ENCODE measurements at regions not wholly inside any gene's neighbourhood (a gene's known extent, or its start where the extent isn't known, plus 50 kb on each side); places are given as distances from the start of the nearest gene placed in this dataset.

DNA sequence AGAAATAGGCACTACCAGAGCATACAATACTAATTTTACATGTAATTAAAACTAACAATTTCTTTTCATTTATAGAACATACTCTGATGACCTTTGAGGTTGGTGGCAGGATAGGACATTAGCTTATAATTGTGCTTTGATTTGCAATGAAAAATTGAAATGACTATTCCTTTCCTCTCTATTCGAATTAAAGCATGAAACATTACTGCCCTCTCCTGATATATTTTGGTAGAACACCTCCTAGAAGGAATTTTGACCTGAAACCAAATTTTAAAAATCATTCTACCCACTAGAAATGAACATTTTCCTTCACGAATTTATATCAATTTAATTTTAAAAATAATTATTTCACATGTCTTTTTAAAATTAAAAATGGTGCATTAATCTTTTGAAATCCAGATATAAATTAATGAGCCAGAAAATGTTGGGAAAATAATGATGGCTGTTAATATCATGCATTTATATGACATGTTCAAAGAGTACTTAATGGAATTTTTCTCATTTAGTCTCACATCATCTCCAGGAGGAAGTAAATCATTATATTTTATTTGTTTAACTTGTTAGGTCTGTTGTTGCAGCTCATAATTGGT lies 556.3 kb upstream of the ARGLU1 start:
- no peak for DNase-seq (ENCODE audit: low read depth)
- TF ChIP-seq, protein P1, sequence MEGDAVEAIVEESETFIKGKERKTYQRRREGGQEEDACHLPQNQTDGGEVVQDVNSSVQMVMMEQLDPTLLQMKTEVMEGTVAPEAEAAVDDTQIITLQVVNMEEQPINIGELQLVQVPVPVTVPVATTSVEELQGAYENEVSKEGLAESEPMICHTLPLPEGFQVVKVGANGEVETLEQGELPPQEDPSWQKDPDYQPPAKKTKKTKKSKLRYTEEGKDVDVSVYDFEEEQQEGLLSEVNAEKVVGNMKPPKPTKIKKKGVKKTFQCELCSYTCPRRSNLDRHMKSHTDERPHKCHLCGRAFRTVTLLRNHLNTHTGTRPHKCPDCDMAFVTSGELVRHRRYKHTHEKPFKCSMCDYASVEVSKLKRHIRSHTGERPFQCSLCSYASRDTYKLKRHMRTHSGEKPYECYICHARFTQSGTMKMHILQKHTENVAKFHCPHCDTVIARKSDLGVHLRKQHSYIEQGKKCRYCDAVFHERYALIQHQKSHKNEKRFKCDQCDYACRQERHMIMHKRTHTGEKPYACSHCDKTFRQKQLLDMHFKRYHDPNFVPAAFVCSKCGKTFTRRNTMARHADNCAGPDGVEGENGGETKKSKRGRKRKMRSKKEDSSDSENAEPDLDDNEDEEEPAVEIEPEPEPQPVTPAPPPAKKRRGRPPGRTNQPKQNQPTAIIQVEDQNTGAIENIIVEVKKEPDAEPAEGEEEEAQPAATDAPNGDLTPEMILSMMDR (IDR thresholded peaks at IDR 0.05; ENCODE audit: insufficient read depth, low read depth, low read length) = peak; percentile 45; the same call in 1 of the 2 replicates
- H3K27me3 ChIP-seq (ENCODE audit: control insufficient read depth, insufficient read depth, low read length) = no peaks in the 10 kb centered on the region
- H3K36me3 ChIP-seq (ENCODE audit: control insufficient read depth, insufficient read depth, low read length) = no peaks in the 10 kb centered on the region
- POLR2A ChIA-PET = no interaction called here
- CTCF ChIA-PET = interaction anchor here (0.8 to 1.4 kb wide), 3 partner anchors 22 to 504 kb away, joined by 3 read pairs; no protein-coding TSS in a partner anchor
- no peak overlapping the region for H3K4me3 ChIP-seq (ENCODE audit: low read depth, low read length)

- ChIA-PET POLR2A (no interaction called here), CTCF (interaction anchor here (1.1 kb wide), 1 partner anchor 586 kb away, joined by 4 read pairs; the partner anchor contains the start of gene EFNB2)
- DNase-seq (ENCODE audit: low read depth) = no peak
- Histone ChIP-seq H3K4me3 (ENCODE audit: low read depth, low read length) (no peak overlapping the region), H3K27me3 (ENCODE audit: control insufficient read depth, insufficient read depth, low read length) (no peaks in the 10 kb centered on the region), H3K36me3 (ENCODE audit: control insufficient read depth, insufficient read depth, low read length) (no peaks in the 10 kb centered on the region)
- TF ChIP-seq, protein P1 (IDR thresholded peaks at IDR 0.05; ENCODE audit: insufficient read depth, low read depth, low read length) = no peak
These were observed 553.9 kb upstream of the ARGLU1 start for GRCh38 chr13:107121793-107122192.

DNA sequence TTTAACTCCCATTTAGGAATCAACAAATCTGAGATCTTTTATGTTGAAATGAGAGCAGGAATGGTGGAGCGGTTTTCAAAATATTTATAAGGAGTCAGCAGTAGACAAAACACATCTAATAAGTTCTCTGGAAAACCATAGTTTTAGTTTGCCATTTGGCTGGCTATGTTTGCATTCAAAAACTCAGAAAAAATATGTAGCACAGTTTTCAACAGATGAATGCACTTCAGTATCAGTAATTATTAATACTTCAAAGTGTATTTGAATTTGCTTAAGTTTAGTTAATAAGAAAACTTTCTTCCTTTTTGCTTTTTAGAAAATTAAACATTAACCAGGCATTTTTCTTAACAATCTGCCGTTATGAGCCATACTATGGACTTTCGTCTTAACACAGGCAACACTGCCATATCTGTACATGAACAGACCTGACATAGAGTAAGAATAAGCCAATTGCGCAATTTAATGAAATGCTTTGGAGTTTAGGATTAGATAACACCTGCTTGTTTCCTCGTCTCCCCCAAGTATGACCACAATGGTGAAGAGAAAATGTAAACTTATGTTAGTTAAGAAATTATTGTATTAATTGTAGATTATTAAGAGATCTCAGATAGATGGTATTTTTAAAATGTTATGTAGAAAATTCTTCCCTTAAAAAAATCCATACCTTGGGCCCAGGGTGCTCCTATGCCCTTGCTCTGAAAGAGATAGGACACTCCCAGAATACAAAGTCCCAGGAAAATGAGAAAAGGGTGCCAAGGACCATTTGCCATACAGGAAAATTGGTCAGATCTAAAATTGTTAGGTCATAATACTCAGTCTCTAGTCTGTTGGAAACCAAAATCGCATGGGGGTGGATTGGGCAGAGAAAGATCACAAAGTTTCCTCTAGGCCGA lies 552.3 kb upstream of the ARGLU1 start:
- no peak for DNase-seq (ENCODE audit: low read depth)
- POLR2A ChIA-PET = no interaction called here
- CTCF ChIA-PET = no interaction called here
- H3K36me3 ChIP-seq (ENCODE audit: control insufficient read depth, insufficient read depth, low read length) = no peaks in the 10 kb centered on the region
- no peak overlapping the region for H3K4me3 ChIP-seq (ENCODE audit: low read depth, low read length)
- H3K27me3 ChIP-seq (ENCODE audit: control insufficient read depth, insufficient read depth, low read length) = no peaks in the 10 kb centered on the region
- TF ChIP-seq, protein P1 (IDR thresholded peaks at IDR 0.05; ENCODE audit: insufficient read depth, low read depth, low read length) = no peak

- Histone ChIP-seq H3K4me3 (ENCODE audit: low read depth, low read length) (no peak overlapping the region), H3K36me3 (ENCODE audit: control insufficient read depth, insufficient read depth, low read length) (no peaks in the 10 kb centered on the region), H3K27me3 (ENCODE audit: control insufficient read depth, insufficient read depth, low read length) (no peaks in the 10 kb centered on the region)
- no peak for DNase-seq (ENCODE audit: low read depth)
- POLR2A ChIA-PET = no interaction called here
- CTCF ChIA-PET = no interaction called here
- TF ChIP-seq, protein P1 (IDR thresholded peaks at IDR 0.05; ENCODE audit: insufficient read depth, low read depth, low read length) = no peak
These were observed 550.6 kb upstream of the ARGLU1 start for GRCh38 chr13:107118506-107118905.

GRCh38 chr13:107117327-107118012 lies 549.5 kb upstream of the ARGLU1 start:
- TF ChIP-seq, protein P1 (IDR thresholded peaks at IDR 0.05; ENCODE audit: insufficient read depth, low read depth, low read length) = no peak
- ChIA-PET POLR2A (no interaction called here), CTCF (no interaction called here)
- Histone ChIP-seq H3K4me3 (ENCODE audit: low read depth, low read length) (no peak overlapping the region), H3K27me3 (ENCODE audit: control insufficient read depth, insufficient read depth, low read length) (no peaks in the 10 kb centered on the region), H3K36me3 (ENCODE audit: control insufficient read depth, insufficient read depth, low read length) (no peaks in the 10 kb centered on the region)
- DNase-seq (ENCODE audit: low read depth) = no peak

All from BJ (cell line).